Activated T-cell treated with anti-CD3 and anti-CD28 coated beads, Interleukin-2, amount 50 U/mL, for 4 hours (primary cell): ENCODE measurements at regions not wholly inside any gene's neighbourhood (a gene's known extent, or its start where the extent isn't known, plus 50 kb on each side); places are given as distances from the start of the nearest gene placed in this dataset.
"Not testable (repeated sequence)": the region's sequence is repeated elsewhere in the genome, so short reads cannot be mapped to it uniquely, and the experiment has no call there.

ENCODE experiments used
- ATAC-seq, 2 donors: fragments of 200-7000 bp; cut with Tn5 transposase; one replicate each; pipeline ENCODE4 v1.10.0; 2021
- DNase-seq: peaks from one replicate; pipeline ENCODE4 v3.0.0-alpha.2; 2020
- H3K27me3 Mint-ChIP-seq: one replicate; pipeline ENCODE4 v1.8.0; 2021; ENCODE audit warnings: low read depth, mixed read lengths
- H3K36me3 Mint-ChIP-seq: one replicate; pipeline ENCODE4 v1.8.0; 2022; ENCODE audit warnings: mixed read lengths; ENCODE audit not compliant: insufficient read depth
- H3K4me1 Mint-ChIP-seq: one replicate; pipeline ENCODE4 v1.8.0; 2021; ENCODE audit warnings: low read depth, mixed read lengths
- H3K4me3 Mint-ChIP-seq: one replicate; pipeline ENCODE4 v1.8.0; 2021; ENCODE audit warnings: mild to moderate bottlenecking, moderate library complexity, mixed read lengths
- H3K9me3 Mint-ChIP-seq: one replicate; pipeline ENCODE4 v1.8.0; 2021; ENCODE audit warnings: mixed read lengths

DNA sequence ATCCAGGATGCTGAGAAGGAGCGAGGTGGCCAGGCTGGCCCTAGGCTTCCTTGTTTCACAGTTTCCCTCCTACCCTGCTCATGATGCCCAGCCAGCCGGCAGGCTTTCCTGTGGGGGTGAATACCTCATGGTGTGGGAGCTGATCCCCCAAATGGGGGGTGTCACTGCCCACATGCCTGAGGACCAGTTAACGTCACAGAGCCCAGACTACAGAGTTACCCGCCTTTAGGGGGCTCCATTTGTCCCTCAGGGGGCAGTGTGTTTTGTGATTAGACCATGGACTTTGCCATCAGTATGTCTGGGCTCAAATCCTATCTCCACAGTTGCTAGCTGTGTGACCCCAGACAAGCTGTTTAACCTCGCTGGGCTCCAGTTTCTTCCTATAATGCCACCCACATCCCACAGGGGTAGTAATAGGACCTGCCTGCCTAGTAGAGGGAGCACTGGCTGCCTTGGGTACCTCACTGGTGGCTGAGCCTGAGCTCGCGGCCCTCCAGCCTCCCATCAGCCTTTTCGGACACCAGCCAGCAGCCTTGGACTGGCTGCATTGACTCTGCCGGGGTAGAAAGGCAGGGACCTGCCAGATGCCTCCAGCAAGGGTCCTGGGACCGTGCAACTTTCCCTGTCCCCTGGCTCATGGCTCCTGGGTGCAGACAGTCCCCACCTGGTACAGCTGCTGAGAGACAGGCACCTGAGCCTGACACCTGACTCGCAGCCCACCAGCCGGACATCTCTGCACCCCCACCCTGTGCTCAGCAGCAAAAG lies 87.5 kb upstream of the GSE1 start:
- H3K4me1 Mint-ChIP-seq = no peaks in the 10 kb centered on the region
- no peak for DNase-seq
- ATAC-seq = no peak
- no peaks in the 10 kb centered on the region for H3K36me3 Mint-ChIP-seq
- no peaks in the 10 kb centered on the region for H3K9me3 Mint-ChIP-seq
- no peak overlapping the region for H3K4me3 Mint-ChIP-seq
- H3K27me3 Mint-ChIP-seq = no peaks in the 10 kb centered on the region

GRCh38 chr16:85526185-85526974 lies 86.7 kb upstream of the GSE1 start:
- ATAC-seq (no peak), DNase-seq (no peak)
- H3K4me3 Mint-ChIP-seq = no peak overlapping the region
- H3K4me1 Mint-ChIP-seq = no peaks in the 10 kb centered on the region
- H3K36me3 Mint-ChIP-seq = no peaks in the 10 kb centered on the region
- H3K27me3 Mint-ChIP-seq = no peaks in the 10 kb centered on the region
- no peaks in the 10 kb centered on the region for H3K9me3 Mint-ChIP-seq

GRCh38 chr16:85527042-85527766 lies 85.9 kb upstream of the GSE1 start:
- H3K4me3 Mint-ChIP-seq = no peak overlapping the region
- no peaks in the 10 kb centered on the region for H3K9me3 Mint-ChIP-seq
- no peaks in the 10 kb centered on the region for H3K27me3 Mint-ChIP-seq
- no peaks in the 10 kb centered on the region for H3K36me3 Mint-ChIP-seq
- no peaks in the 10 kb centered on the region for H3K4me1 Mint-ChIP-seq
- ATAC-seq = no peak
- no peak for DNase-seq

- no peaks in the 10 kb centered on the region for H3K27me3 Mint-ChIP-seq
- ATAC-seq (no peak), DNase-seq (no peak)
- H3K4me3 Mint-ChIP-seq = no peak overlapping the region
- no peaks in the 10 kb centered on the region for H3K36me3 Mint-ChIP-seq
- no peaks in the 10 kb centered on the region for H3K4me1 Mint-ChIP-seq
- H3K9me3 Mint-ChIP-seq = no peaks in the 10 kb centered on the region
These were observed 85.3 kb upstream of the GSE1 start for GRCh38 chr16:85527767-85528297.

DNA sequence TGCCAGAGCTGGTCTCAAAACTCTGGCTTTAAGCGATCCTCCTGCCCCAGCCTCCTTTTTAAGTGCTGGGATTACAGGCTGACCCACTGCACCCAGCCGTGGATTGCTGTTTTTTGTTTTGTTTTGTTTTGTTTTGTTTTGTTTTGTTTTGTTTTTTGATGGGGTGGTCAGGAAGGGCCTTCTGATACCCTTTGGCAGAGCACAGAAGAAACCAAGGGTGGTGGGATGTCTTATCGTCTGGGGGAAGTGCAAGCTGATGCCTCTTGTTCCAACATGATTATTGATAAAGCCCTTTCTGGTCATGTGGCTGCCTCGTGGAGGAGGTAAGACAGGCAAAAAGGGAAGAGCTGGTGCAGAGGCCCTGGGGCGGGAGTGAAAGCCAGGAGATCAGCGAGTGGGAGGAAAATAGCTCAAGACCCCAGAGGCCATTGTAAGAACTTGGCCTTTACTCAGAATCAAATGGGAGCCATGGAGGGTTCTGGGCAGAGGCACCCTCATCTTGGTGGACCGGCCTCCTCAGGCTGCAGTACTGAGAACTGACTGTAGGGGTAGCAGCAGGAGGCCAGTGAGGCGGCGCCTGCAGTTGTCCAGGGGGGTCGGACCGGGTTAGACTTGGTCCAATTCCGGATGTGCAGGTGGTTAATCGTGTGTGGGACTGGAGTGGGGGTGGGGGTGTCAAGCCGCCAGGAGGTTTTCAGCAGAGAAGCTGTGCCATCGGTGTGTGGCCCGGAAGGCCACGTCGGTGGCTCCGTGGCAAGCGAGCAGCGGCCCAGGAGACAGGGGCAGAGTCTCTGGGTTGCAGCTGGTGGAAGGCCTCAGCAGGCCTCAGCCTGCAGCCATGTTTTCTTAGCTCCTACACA lies 84.4 kb upstream of the GSE1 start:
- ATAC-seq = peak in 1 of 2 donors; percentile 18
- no peaks in the 10 kb centered on the region for H3K9me3 Mint-ChIP-seq
- no peaks in the 10 kb centered on the region for H3K4me1 Mint-ChIP-seq
- no peaks in the 10 kb centered on the region for H3K36me3 Mint-ChIP-seq
- DNase-seq = peak; percentile 14
- H3K27me3 Mint-ChIP-seq = no peaks in the 10 kb centered on the region
- no peak overlapping the region for H3K4me3 Mint-ChIP-seq

DNA sequence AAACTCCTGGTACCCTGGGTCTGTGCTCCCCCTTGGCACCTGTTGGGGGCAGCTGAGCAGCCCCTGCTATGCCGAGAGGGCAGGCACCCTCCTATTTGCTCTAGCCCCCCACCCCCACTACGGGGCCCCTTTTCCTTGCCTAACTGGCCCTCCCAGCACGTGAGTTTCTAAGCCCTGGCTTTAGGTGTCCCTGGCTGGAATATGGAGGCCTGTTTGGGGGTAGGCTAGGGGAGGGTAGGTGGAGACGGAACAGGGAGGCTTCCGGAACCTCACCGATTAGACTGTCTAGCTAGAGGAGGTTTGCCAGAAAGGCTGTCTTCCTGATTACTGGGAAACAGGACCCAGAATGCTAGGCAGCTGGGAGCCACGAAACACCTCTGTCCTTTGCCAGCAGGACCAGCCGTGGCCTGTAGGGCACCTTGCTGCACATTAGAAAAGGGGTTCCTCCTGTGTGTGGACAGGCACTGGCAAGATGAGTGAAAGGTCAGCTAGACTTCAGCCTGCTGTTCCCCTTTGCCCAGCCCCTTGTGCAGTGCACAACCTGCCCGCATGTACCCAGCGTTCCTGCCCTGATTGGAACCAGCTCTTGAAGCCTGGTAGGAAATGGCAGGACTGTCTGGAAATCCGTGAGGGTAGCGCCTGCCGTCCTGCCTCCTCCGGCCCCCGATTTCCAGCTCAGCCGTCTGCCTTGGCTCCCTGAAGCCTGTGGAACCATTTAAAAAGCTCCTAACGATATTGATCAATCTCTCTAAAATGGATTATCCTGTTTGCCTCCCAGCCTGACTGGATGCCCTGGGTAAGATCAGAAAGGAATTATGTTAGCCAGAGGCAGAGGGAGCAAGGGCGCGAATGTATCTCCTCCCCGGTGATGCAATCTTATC lies 83.4 kb upstream of the GSE1 start:
- no peaks in the 10 kb centered on the region for H3K36me3 Mint-ChIP-seq
- ATAC-seq = no peak
- no peaks in the 10 kb centered on the region for H3K4me1 Mint-ChIP-seq
- DNase-seq = no peak
- H3K4me3 Mint-ChIP-seq = no peak overlapping the region
- no peaks in the 10 kb centered on the region for H3K9me3 Mint-ChIP-seq
- H3K27me3 Mint-ChIP-seq = no peaks in the 10 kb centered on the region

DNA sequence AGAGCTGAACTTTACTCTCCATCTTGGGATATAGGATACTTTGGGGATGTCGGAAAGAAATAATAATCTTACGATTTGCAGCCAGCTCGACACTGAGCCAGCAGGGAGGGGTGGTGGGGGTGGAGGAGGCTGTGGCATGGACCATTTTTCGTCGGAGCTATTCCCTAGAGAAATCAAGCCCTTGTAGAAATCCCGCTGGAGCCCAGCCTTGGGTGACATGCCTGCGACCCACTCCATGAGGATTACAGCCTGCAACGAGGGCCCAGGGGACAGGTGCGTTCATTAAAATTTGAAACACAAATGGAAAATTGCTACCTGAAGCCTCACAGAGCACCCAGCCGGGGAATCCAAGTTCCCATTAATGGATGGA lies 82.8 kb upstream of the GSE1 start:
- H3K27me3 Mint-ChIP-seq = no peaks in the 10 kb centered on the region
- ATAC-seq (no peak), DNase-seq (no peak)
- H3K36me3 Mint-ChIP-seq = no peaks in the 10 kb centered on the region
- no peak overlapping the region for H3K4me3 Mint-ChIP-seq
- no peaks in the 10 kb centered on the region for H3K4me1 Mint-ChIP-seq
- H3K9me3 Mint-ChIP-seq = no peaks in the 10 kb centered on the region

DNA sequence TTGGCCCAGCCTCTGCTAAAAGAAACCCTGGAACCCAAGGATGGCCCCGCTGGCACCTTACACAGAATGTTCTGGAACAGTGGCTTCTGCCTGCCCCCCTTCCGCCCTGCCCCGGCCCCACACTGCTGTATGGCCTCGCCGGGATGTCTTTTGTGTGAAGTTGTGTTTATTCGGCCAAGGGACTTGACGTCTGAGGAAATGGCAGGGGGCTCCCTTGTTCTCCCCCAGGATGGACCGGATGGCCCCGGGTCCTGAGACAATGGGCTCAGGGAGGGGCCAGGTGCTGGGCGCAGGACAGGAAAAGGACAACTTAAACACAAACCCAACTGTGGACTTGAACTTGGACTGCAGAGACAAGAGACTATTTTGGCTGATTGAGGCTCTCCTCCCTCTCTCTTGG lies 81.6 kb upstream of the GSE1 start:
- Mint-ChIP-seq H3K4me3 (no peak overlapping the region), H3K4me1 (no peaks in the 10 kb centered on the region), H3K36me3 (no peaks in the 10 kb centered on the region), H3K27me3 (no peaks in the 10 kb centered on the region), H3K9me3 (no peaks in the 10 kb centered on the region)
- no peak for ATAC-seq
- DNase-seq = no peak

DNA sequence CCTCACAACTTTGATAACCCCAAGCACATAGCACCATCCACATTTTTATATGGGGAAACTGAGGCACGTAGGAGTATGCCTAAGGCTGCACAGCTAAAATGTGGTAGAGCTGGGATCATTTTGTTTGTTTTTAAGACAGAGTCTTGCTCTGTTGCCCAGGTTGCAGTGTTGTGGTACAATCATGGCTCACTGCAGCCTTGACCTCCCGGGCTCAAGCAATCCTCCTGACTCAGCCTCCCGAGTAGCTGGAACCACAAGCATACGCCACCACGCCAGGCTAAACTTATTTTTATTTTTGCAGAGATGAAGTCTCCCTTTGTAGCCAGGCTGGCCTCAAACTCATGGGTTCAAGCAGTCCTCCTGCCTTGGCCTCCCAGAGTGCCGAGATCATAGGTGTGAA lies 81.0 kb upstream of the GSE1 start:
- no peak for DNase-seq
- ATAC-seq = no peak
- H3K4me3 Mint-ChIP-seq = no peak overlapping the region
- H3K9me3 Mint-ChIP-seq = no peaks in the 10 kb centered on the region
- no peaks in the 10 kb centered on the region for H3K27me3 Mint-ChIP-seq
- no peaks in the 10 kb centered on the region for H3K4me1 Mint-ChIP-seq
- H3K36me3 Mint-ChIP-seq = no peaks in the 10 kb centered on the region

GRCh38 chr16:85533593-85533992 lies 79.5 kb upstream of the GSE1 start:
- H3K4me1 Mint-ChIP-seq, H3K36me3 Mint-ChIP-seq, H3K27me3 Mint-ChIP-seq, H3K4me3 Mint-ChIP-seq, H3K9me3 Mint-ChIP-seq, ATAC-seq, DNase-seq: not testable (repeated sequence)

DNA sequence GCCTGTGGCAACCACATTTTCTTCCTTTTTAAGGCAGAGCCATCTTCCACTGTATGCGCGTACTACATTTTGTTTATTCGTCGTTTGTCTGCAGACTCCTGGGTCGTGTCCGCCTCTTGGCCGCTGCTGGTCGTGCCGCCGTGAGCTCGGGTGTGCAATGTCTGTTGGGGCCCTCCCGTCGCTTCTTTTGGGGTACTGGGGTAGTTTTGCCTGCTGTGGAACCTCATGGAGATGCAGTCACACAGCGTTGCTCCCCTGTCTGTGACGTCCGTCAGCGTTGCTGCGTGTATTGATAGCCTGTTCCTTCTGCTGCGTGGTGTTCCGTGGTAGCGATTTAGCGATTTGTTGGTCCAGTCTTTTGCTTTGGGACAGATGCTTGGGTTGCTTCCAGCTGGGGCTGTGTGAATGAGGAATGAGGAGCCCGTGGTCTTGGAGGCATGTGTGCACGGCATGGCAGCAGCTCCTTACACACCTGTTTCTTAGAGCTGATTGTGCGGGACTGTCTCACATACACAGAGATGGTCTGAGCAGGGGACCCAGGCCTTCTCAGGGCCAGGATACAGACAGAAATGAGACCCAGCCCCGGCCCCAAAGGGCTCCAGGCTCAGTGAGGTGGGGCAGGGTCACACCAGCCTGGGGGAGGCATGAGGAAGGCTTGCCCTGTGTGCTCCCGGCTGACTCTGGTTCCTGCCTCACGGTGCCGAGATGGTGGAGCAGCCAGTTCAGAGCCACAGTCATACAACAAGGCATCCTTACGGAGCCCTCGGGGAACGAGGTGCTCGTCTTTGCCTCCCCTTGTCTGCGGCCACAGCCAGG lies 78.4 kb upstream of the GSE1 start:
- no peak for ATAC-seq
- DNase-seq = no peak
- Mint-ChIP-seq H3K27me3 (no peaks in the 10 kb centered on the region), H3K4me1 (no peaks in the 10 kb centered on the region), H3K9me3 (peaks cover under 1% of the 10 kb centered on the region), H3K4me3 (no peak overlapping the region), H3K36me3 (no peaks in the 10 kb centered on the region)

DNA sequence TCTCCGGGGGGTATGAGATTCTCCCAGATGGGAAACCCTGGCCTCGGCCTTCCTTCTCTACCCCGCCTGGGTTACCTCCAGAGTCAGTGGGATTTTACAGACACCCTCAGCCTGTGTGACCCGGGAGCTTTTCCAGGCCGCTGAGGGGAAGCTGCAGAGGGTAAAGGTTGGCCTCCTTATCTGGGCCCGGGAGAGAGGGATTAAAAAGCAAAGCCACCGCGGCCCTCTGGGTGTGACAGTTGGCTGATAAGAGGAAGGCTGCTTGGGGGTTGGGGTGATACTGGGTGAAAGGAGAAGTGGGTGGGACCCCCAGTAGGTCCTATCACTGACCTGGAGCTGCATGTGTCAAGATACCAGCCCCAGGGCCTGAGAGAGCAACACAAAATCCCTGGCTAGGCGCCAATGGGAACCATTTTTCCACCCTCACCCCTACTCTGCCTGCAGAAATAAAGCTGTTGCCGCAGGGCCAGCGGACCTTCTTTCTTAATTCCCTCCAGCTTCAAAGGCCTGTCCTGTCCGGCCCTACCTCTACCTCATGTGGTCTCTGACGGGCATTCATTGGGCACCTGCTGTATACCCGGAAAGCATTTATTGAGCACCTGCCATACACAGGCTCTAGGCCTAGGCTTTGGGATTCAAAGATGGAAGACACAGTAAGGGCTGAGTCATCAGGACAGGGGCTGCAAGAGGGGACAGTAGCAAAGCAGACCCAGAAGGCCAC lies 77.6 kb upstream of the GSE1 start:
- Mint-ChIP-seq H3K27me3 (no peaks in the 10 kb centered on the region), H3K4me3 (no peak overlapping the region), H3K36me3 (no peaks in the 10 kb centered on the region), H3K9me3 (peaks cover 6% of the 10 kb centered on the region), H3K4me1 (no peaks in the 10 kb centered on the region)
- ATAC-seq (no peak), DNase-seq (no peak)
